GM11168 (cell line): ENCODE measurements at regions not wholly inside any gene's neighbourhood (a gene's known extent, or its start where the extent isn't known, plus 50 kb on each side); places are given as distances from the start of the nearest gene placed in this dataset.
"Not testable (repeated sequence)": the region's sequence is repeated elsewhere in the genome, so short reads cannot be mapped to it uniquely, and the experiment has no call there.

Experiments
- in situ Hi-C: fragments of 300-500 bp; cut with MboI; formaldehyde crosslinking; loops from one replicate; pipeline ENCODE4 v1.12.0; 2022; ENCODE audit warnings: low sequenced_read_pairs; ENCODE audit not compliant: unreplicated experiment

DNA sequence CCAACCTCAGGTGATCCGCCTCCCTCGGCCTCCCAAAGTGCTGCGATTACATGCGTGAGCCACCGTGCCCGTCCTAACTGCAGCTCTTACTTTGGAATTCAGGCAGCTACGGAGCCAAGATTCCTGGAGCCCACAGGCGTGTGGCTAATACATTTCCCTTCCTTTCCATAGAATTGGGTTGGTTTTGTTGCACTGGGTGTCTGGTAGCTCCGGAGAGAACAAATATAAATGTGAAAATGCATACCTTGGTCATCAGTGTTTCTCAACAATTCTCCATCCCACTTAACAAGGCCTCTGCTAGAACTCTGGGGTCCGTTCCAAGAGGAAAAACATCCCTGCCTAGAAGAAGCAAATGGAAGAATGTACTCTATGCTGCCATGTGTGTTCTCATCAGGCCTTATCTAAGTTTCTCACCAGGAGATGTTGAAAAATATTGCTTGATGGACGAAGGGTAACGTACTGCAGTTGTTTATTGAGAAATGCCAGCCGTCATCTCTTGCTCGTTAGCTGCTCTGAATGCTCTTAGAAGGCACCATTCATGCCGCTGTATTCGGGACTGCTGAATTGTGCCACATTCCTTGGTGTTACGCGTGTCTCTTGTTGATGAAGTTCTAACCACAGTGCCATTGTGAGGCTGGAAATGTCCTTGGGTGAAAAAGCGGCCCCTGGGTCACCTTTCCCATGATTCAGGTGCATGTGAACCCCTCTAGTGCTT is 50.5 kb upstream of the CD99 start:
- in situ Hi-C loops: loop anchor here (10.0 kb wide), 1 partner anchor 174 kb away; no protein-coding TSS in a partner anchor

DNA sequence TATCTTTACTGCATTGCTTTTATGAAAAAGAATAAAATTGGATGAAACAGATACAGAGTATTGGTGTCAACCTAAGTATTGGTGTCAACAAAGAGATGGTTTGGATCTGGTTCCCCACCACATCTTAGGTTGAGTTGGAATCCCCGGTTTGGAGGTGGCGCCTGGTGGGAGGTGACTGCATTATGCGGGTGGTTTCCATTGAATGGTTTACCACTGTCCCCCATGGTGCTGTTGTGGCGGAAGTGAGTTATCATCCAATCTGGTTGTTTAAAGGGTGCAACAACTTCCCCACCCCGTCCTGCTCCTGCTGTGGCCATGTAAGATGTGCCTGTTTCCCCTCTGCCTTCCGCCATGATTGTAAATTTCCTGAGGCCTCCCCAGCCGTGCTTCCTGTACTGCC is 52.8 kb upstream of the CD99 start:
- in situ Hi-C loops: no loop called here

DNA sequence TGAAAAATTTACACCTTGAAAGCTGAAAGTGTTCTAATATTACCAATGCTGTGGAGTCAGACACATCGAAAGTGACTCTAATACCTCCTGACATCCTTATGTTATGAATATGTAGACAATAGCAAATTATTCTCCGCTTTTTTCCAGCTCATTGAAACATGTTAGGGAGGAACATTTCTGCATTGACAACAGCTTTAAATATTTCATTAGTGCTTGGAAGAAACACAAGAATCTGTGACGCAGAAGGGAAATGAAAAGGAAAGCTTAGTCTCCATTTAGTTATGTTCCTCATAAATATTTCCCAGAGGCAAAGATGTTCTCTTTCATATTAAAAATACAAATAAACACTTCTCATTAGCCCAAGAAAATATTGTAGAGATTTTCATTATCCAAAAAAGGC is 55.8 kb upstream of the CD99 start:
- in situ Hi-C loops: no loop called here

DNA sequence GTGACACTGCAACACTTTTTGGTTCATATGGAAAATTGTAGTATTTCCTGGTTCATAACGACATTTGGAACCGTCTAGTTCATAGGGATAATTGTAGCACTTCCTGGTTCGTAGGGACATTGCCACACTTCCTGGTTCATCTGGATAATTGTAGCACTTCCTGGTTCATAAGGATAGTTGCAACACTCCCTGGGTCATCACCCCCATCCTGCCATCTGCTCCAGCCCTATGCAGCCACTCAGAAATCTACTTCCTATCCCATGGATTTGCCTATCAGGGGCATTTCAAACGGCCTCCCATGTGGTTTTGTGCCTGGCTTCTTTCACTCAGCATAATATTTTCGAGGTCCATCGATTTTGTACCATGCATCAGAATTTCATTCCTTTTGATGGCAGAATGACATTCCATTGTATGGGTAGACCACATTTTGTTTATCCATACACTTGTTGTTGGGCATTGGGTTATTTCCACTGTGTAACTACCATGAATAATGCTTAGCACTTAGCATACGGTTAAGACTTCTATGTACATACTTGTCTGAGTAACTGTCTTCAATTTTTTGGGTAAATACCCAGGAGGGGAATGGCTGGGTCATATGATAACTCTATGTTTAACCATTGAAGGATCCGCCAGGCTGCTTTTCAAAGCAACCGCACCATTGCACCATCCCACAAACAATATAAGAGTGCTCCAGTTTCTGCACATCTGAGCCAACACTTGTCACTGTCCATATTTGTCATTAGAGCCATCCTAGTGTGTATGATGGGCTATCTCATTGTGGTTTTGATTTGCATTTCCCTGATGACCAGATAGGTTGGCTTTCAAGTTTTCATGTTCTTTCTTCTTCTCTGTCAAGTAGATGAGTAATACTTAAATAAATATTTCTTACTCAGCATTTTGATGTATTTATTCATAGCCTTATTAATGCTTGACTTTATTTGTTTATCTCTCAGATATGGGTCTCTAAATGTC is 58.3 kb upstream of the CD99 start:
- in situ Hi-C loops: no loop called here

DNA sequence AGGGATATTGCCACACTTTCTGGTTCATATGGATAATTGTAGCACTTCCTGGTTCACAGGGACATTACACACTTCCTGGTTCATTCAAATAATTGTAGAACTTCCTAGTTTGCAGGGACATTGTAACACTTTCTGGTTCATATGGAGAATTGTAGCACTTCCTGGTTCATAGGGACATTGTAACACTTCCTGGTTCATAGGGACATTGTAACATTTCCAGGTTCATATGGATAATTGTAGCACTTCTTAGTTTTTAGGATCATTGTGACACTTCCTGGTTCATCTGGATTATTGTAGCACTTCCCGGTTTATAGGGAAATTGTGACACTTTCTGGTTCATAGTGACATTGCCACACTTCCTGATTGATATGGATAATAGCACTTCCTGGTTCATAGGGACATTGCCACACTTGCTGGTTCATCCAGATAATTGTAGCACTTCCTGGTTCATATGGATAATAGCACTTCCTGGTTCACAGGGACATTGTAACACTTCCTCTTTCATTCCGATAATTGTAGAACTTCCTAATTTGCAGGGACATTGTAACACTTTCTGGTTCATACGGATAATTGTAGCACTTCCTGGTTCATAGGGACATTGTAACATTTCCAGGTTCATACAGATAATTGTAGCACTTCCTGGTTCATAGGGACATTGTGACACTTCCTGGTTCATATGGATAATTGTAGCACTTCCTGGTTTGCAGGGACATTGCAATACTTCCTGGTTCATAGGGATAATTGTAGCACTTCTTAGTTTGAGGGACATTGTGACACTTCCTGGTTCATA is 59.2 kb upstream of the CD99 start:
- in situ Hi-C loops: no loop called here

DNA sequence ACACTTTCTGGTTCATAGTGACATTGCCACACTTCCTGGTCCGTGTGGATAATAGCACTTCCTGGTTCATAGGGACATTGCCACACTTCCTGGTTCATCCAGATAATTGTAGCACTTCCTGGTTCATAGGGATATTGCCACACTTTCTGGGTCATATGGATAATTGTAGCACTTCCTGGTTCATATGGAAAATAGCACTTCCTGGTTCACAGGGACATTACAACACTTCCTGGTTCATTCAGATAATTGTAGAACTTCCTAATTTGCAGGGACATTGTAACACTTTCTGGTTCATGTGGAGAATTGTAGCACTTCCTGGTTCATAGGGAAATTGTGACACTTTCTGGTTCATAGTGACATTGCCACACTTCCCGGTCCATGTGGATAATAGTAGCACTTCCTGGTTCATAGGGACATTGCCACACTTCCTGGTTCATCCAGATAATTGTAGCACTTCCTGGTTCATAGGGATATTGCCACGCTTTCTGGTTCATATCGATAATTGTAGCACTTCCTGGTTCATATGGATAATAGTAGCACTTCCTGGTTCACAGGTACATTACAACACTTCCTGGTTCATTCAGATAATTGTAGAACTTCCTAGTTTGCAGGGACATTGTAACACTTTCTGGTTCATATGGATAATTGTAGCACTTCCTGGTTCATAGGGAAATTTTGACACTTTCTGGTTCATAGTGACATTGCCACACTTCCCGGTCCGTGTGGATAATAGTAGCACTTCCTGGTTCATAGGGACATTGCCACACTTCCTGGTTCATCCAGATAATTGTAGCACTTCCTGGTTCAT is 60.0 kb upstream of the CD99 start:
- in situ Hi-C loops: not testable (repeated sequence)

DNA sequence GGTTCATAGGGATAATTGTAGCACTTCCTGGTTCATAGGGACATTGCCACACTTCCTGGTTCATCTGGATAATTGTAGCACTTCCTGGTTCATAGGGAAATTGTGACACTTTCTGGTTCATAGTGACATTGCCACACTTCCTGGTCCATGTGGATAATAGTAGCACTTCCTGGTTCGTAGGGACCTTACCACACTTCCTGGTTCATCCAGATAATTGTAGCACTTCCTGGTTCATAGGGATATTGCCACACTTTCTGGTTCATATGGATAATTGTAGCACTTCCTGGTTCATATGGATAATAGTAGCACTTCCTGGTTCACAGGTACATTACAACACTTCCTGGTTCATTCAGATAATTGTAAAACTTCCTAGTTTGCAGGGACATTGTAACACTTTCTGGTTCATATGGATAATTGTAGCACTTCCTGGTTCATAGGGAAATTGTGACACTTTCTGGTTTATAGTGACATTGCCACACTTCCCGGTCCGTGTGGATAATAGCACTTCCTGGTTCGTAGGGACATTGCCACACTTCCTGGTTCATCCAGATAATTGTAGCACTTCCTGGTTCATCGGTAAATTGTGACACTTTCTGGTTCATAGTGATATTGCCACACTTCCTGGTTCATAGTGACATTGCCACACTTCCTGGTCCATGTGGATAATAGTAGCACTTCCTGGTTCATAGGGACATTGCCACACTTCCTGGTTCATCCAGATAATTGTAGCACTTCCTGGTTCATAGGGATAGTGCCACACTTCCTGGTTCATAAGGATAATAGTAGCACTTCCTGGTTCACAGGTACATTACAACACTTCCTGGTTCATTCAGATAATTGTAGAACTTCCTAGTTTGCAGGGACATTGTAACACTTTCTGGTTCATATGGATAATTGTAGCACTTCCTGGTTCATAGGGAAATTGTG is 60.8 kb upstream of the CD99 start:
- in situ Hi-C loops: not testable (repeated sequence)

DNA sequence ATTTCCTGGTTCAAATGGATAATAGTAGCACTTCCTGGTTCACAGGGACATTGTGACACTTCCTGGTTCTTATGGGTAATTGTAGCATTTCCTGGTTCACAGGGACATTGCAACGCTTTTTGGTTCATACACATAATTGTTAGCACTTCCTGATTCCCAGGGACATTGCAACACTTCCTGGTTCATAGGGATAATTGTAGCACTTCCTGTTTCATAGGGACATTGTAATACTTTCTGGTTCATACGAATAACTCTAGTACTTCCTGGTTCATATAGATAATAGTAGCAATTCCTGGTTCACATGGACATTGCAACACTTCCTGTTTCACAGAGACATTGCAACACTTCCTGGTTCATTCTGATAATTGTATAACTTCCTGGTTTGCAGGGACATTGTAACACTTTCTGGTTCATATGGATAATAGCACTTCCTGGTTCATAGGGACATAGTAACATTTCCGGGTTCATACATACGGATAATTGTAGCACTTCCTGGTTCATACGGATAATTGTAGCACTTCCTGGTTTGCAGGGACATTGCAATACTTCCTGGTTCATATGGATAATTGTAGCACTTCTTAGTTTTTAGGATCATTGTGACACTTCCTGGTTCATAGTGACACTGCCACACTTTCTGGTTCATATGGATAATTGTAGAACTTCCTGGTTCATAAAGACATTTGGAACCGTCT is 61.6 kb upstream of the CD99 start:
- in situ Hi-C loops: loop anchor here (5.0 kb wide), 1 partner anchor 977 kb away; no protein-coding TSS in a partner anchor

DNA sequence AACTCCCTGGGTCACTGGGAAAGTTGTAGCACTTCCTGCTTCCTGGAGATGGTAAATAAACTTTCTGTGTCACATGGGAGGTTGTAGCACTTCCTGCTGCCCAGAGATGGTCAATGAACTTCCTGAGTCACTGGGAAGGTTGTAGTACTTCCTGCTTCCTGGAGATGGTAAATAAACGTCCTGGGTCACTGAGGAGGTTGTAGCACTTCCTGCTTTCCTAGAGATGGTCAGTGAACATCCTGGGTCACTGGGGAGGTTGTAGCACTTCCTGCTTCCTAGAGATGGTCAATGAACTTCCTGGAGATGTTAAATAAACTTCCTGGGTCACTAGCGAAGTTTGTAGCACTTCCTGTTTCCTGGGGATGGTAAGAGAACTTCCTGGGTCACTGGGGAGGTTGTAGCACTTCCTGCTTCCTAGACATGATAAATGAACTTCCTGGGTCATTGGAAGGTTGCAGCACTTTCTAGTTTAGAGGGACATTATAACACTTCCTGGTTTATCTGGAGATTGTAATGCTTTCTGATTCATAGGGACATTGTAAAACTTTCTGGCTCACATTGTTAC is 62.3 kb upstream of the CD99 start:
- in situ Hi-C loops: loop anchor here (5.0 kb wide), 1 partner anchor 977 kb away; no protein-coding TSS in a partner anchor

DNA sequence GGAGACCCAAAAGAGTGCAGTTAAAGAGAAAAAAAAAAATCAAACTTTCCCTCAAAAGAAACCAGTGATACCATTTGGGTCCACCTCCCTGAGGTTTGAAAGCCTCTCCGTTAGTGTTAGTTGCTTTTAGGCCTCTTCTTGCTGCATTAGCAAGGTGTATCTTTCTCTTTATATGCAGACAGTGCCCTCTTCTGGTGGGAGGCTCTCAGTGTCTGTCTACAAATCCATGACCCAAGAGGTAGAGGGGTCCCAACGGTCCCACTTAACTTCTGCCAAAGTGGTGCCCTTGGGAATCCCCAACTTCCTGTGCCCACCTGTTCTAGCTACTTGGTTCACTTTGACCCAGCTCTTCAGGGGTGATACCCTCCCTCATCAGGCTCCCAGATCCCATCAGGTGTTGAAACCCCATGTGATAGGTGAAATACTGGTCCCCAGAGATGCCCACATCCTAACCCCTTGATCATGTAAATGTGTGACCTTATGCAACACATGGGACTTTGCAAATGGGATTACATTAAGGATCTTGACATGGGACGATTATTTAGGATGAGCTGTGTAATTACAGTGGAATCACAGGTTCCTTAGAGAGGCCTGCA is 63.7 kb upstream of the CD99 start:
- in situ Hi-C loops: loop anchor here (5.0 kb wide), 1 partner anchor 975 kb away; no protein-coding TSS in a partner anchor

DNA sequence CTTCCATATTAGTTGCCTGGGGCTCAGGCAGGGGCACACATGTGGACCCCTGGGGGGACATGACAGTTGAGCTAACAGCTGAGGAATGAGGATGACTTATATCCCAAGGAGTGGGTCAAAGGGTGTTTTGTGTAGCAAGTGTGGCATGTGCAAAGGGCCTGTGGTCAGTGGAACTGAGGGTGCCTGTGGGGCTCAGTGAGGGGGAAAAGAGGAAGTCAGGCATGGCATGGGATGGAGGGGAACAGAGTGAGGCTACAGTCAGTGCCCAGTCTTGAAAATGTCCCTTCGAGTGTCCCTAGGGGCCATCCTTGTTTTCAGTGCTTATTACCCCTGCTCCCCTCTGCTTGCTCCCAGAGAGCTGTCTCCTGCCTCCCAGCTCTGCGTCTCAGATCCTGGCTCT is 64.3 kb upstream of the CD99 start:
- in situ Hi-C loops: loop anchor here (5.0 kb wide), 1 partner anchor 974 kb away; no protein-coding TSS in a partner anchor

DNA sequence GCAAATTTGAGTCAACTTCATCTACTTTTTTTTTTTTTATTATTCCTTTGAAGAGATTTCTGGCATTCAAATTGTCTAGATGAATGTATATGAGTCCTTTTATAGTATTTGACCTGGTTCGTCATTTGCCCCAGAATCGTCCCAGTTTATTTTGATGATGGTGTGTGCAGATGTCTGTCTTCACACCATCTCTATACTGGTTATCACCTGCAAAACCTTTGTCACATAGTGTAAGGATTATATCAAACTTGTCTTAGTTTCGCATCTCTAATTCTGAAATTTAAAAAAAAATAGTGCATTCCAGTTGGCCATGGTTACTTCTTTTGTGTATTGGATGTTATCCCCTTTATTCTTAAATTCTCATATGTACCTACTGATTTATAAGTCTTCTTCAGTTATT is 70.5 kb upstream of the CD99 start:
- in situ Hi-C loops: loop anchor here (25.0 kb wide), 1 partner anchor 1183 kb away; no protein-coding TSS in a partner anchor

DNA sequence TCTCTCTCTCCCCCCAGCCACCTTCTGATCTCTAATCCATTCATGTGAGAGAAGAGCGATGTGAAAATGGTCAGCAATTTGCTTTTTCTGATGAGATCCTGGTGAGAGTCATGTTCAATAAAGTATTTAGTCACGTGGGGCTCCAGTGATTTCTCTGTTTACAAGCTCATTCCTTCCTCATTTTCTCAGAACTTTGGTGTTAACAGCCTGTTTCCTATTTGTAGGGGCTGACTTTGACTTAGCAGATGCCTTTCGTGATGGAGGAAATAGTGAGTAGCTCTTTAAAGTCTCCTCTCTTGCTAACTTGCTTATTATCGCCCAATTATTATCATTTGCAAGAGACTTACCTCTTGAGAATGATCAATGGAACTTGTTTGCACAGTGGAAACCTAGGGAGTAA is 72.6 kb upstream of the CD99 start:
- in situ Hi-C loops: loop anchor here (25.0 kb wide), 1 partner anchor 1181 kb away; no protein-coding TSS in a partner anchor

DNA sequence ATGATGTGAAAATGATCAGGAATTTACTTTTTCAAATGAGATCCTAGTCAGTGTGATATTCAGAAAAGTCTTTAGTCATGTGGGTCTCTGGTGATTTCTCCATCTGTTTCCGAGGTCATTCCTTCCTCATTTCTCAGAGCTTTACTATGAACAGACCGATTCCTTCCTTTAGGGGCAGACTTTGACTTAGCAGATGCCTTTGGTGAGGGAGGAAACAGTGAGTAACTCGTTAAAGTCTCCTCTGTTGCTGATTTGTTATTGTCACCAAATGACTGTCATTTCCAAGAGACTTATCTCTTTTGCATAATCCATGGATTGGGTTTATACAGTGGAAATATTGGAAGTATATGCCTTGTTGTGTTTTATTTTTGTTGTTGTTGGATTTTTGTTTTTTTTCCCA is 76.2 kb upstream of the CD99 start:
- in situ Hi-C loops: loop anchor here (25.0 kb wide), 1 partner anchor 1178 kb away; no protein-coding TSS in a partner anchor

DNA sequence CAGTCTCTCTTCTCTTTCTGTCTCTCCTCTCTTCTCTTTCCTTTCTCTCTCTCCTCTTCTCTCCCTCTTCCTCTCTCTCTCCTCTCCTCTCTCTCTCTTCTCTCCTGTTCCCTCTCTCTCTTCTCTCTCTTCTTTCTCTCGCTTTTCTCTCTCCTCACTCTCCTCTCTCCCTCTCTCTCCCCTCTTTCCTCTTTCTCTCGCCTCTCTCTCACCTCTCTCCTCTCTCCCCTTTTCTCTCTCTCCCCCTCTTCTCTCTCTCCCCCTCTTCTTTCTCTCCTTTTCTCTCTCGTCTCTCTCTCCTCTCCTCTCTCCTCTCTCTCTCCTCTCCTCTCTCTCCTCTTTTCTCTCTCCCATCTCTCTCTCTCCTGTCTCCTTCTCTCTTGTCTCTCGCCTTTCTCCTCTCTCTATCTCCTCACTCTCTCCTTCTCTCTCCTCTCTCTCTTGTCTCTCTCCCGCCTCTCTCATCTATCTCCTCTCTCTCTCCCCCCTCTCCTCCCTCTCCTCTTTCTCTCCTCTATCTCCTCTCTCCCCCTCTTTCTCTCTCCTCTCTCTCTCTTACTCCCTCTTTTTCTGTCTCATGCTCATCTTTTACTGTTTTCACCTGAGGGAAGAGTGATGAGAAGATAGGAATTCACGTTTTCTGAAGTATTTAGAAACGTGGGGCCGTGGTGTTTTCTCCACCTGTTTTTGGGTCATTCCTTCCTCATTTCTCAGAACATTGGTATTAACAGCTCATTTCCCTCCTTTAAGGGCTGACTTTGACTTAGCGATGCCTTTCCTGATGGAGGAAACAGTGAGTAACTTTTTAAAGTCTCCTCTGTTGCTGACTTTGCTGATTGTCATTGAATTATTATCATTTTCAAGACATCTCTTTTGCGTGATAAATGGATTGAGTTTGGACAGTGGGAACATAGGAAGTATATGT is 80.6 kb upstream of the CD99 start:
- in situ Hi-C loops: loop anchor here (25.0 kb wide), 1 partner anchor 1173 kb away; no protein-coding TSS in a partner anchor
